ENCODE measurements at regions not wholly inside any gene's neighbourhood (a gene's known extent, or its start where the extent isn't known, plus 50 kb on each side); places are given as distances from the start of the nearest gene placed in this dataset.
A peak's percentile ranks its signal among the peaks of the same experiment; 100 is the strongest.

DNA sequence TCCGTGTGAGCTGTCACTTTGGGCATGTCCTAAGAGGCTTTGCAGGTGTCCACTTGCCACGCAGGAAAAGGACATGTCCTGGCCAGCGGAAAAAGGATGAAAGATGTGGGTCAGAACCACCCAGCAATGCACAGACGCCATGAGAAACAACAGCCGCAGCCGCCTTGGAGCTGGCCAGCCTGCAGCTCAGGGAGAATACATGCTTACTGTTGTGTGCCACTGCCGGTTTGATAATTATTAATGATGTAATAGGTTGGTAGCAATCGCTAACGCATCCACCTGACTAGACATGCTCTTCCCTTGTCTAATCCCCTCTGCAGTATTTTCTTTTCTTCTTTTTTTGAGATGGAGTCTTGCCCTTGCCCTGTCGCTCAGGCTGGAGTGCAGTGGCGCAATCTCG, 221.7 kb downstream of the HAUS1 start:
- no peak for DNase-seq

DNA sequence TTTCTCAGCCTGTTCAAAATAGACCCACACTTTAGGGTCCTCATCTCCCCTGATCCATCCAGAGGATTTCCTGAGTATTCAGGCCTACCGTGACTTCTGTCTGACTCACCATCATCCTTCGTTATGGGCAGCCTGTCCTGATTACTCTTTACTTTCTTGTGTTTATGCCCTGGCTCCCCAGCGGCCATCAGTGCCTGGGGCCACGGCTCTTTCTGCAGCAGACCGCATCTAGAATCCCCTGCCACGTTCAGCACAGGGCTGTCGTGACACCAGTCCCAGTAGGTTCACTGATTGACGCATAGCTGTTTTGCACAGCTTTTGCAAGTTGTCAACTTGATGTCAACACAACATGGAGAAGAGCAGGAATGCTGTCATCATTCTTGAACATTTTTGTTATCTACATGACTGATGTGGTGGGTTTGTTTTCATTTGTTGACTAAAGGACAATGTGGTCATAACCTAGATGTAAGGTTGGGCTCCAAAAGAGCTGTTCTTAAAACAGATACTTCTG, 225.6 kb downstream of the HAUS1 start:
- DNase-seq = no peak

DNA sequence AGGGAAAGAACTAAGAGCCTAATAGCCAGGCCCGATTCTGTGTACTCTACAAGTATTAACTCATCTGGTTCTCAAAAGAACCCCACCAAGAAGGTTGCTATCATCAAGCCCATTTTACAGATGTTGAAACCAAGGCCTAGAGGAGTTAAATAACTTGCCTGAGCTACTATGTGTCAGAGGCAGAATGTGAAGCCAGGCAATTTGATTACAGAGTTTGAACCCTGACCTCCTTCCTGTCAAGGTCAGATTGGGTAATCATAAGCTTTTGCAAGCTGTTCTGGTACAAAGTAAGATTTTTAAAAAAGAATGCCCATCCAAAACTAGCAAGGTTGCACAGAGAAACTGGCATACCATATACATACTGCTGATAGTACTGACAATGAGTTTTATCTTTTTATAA, 227.1 kb downstream of the HAUS1 start:
- no peak for DNase-seq

DNA sequence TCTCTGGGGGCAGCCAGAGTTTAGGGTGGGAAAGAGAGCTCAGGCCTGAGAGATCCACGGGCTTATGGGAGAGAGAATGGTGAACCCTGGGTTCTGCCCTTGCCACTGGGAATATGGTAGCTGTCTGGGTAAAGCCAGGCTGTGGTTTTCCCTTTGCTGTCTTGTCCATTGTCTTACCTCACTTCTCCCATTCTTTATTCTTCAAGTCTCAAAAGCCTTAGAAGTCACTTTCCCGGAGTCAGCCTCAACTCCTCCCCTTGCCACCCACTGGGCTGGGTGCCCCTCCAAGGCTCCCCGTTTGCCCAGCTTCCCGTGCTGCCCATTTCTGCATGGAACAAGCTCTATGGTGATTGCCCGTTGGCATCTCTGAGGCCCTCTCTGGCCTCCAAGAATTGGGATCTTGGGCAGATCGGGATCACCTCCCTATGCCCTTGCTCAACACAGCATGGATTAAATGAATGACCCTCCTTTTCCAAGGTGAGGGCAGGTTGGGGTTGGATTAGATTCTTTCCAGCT, 228.2 kb downstream of the HAUS1 start:
- no peak for DNase-seq

DNA sequence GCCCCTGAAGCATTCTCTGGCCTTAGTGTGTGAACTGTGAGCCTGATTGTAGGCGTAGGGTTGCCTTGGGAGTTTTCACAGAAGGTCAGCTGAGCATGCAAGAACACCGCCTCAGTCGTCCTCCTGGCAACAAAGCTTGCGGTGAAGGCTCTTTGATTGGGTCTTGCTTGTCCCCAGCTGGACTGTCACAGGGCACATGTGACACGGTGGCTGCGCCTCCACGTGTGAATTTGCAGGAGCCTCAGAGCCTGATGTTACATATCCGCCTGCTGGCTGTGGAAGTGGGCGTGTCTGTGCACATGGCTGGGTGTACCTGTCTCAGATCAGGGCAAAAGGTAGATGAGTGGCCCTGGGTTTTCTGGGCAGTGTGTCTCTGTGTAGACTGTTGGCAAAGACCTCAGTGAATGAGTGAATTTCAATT, 228.7 kb downstream of the HAUS1 start:
- no peak for DNase-seq

DNA sequence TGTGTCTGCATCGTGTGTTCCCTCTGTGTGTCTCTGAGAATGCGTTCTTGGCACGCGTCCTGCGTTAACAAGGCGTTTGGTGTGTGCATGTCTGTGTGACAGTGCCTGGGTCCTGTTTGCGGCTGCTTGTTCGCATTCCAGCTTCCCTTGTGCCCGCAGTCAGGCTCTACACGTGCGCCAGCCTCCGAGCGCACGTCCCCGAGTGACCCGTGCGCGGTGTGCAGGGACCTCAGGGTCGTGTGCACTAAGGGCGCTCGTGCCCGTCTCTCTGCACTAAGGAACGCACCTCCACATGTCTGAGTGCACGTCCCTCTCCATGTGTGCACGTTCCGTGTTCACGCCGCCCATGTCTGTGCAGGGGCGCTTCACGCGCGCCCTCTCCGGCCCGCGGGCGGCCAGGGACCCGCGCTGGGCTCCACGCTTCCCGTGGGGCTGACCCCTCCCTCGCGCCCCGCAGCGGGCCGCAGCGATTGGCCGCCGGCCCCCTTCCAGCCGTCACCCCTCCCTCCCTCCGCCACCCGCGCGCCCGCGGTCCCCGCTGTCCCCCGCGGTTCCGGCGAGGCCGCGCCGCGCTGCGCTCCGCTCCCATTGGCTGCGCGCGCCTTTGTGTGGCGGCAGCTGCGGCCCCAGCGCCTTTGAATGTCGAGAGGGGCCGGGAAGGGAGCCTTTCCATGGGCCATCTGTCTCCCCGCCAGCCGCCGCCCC, 229.4 kb downstream of the HAUS1 start:
- peak; percentile 26 for DNase-seq

DNA sequence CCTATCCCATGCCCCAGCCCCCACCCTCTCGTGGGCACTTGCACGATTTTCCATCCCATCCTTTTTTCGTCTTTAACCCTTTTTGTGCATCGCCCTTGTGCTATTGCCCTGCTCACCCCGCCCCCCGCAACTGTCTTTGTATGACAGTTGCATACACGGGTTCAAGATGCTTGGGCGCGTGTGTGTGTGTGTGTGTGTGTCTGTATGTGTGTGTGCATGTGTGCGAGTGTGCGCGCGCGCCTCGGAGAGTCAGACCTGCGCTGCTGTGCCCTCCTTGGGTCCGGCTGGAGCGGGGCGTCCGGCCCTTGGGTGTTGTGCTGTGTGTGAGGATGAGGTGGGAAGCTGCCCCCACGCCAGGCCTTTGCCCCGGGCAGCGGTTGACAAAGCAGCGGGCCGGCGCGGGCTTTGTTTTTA, 230.7 kb downstream of the HAUS1 start:
- no peak for DNase-seq

DNA sequence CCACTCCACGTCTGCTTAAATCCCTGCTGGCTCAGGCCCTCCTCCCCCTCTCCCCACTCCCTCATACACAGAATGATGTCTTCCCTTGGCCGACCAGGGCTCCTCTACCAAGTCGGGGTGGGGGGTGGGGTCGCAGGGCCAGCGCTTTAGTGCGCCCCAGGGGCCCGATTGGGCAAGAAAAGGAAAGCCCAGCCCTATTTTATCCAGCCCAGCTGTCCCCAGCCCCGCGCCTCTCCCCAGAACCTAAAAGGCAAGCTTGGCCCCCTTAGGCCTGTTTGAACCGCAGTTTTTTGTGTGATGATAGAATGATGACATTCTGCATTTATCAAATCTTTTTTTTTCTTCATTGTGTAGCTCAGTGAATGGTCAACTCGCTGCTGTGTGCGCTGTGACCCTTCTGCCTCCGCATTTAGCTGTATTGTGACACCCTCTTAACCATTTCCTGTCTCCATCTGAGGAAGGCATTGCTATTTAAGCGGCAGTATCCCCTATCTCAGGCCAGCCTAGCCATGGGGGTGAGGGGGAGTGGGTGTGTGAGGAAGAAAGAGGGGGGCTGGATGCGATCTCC, 231.4 kb downstream of the HAUS1 start:
- DNase-seq = no peak

DNA sequence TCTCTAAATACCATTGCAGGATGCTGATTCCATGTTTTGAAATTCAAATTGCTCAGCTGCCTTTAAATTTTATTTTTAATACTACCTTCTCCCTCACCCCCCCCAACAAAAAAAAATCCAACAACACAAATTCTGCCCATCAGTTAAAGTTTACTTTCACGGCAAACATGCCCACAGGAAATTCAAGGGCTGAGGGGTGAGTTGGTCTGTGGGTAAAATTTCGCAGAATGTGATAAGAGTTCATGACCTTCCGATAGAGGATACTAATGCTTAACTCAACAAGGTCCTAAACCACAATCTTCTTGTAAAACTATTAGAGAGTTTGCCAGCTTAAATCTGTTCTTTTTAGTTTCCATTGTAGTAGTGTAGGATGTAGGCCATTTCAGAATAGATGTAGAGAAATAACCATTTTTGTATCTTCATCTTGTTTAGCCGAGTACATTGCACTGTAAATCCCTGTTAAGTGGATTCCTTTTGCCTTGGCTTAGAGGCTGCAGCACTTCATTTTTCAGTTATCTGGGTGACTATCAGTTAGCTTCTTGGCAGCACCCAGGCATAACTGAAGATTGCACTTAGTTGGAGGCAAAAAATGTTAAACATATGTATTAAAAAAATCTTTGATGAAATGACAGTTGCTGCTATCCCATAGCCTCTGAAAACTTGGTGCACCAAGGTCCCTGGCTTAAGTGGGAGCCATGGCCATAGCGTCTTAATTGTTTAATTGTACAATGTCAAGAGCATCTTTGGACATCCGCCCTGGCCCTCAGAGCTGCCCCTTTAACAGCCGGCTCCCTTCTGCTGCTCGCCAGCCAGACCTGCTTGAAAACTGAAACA, 232.3 kb downstream of the HAUS1 start:
- DNase-seq = no peak

DNA sequence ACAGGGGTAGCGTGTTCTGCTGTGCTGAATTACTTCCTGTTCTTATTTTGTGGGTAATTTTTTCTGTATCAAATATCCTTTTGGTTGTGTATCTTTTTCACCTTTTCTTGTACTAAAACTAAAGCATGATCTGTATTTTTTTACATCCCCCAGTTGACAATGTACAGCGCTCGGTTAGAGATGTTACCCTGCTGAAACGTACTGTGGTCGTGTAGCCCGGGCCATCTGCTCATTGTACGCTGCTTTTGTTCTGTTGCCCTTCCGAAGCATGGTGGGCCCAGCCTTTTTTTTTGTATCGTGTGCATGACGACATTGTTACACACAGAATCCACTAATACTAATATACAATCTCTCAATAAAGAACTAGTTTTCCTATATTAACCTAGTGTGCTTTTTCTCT, 233.1 kb downstream of the HAUS1 start:
- DNase-seq = peak; percentile 15

DNA sequence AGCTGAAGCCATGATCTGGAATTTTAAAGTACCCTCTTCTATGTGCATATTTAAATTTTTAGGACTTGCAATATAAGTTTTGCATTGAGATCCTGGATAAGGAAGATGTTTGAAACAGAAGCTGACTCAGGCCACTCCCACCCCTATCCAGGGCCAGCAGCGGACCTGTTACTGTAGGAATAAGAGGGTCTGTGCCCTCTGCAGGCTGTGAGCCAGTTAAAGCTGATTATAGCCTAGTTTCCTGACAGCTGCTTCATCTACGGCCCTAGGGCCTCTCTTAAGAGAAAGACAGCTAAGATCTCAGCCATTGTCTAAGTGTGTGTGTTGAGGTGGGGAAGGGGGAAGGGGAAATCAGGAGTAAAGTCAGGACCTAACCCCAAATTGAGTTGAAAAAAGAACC, 234.0 kb downstream of the HAUS1 start:
- DNase-seq = no peak

DNA sequence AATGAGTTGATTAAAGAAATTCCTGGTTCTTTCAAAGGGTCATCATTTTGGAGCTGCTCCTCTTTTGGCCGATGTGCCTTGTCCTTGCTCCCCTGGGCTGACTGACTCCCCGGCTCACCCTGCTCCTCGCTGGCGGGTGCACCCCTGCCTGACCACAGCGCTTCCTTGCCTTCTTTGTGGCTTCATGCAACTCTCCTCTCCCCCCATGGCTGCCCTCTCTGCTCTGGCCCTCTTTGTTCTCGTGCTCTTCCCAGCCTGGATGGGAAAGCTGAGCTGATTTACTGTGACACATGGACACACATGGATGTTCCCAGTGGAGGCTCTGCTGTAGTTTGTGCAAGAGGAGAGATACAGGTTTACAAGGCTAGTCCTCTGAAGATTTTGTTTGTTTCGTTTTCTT, 234.6 kb downstream of the HAUS1 start:
- no peak for DNase-seq

DNA sequence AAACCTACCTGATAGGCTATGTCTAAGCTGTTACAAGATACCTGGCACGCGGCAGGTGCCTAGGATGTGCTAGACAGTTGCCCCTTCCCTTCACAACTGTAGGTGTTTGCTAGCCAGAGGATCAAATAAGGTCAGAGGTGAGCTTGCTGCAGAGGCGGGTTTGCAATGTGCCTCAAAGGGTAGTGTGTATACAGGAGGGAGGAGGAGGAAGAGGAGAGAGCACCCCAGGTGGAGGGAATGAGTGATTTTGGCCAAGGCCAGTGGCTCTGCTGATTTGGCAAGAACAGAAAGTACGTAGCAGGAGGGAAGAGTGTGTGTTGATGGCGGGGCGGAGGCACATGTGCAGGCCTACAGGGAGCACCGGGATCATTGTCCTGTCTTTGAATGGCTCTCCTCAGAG, 236.5 kb downstream of the HAUS1 start:
- no peak for DNase-seq

DNA sequence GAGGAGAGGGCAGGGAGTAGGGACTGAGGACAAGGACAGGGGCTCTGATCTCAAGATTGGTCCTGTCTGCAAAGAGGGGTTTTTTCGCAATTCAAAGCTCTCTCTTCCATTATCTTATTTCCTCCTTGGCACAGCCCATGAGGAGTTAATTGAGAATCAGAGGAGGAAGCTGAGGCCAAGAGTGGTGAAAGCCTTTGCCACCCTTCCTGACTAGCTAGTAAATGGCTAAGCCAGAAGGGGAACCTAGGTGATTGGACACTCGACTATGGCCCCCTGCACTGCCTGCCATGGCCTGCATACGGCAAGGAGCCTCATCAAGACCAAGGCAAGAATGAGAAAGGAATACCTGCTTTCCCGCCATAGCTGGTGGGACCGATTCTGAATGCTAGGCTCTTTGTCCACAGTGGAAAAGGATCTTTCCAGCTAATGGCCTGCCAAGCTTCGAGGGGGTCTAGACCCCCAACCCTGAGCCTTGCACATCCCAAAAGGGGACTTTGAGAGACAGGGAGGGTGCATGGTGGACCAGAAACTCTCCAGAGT, 237.9 kb downstream of the HAUS1 start:
- DNase-seq = no peak

DNA sequence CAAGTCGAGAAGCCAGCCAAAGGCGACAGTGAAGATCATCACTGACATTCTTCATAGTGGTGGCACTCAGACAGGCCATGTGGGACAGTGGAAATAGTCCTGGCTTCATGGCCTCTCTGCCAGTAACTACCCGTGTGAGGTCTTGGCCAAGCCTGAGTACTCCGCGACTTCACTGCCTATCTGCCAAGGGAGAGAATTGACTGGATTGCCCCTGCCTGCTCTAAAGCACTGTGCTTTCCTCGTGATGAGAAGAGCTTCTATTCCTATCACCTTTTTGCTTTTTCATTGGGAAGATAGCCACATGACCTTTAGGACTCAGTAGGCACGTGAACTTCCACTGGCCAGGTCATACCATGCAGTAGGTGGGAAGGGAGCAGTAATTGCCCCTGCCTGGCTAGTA, 239.3 kb downstream of the HAUS1 start:
- DNase-seq = no peak

DNA sequence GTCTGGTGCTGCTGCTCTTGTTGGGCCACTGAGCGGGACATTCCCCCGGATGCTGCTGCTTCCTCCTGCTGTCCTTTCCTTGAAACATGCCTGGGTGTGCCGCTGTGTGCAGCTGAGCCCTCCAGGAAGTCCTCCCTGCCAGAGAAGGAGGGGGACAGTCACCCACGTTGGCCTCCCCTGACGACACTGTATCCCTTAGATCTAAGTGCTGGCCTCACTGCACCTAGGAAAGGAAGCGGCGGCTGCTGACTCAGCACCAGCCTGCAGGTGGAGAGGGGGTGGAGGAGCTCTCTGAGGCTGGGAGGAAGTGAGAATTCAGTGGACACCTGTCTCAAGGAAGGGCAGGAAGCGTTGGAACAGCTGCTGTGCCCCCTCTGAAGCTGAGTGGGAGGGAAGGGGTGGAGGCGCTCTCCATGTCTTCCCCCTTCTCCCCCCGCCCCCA, 239.8 kb downstream of the HAUS1 start:
- no peak for DNase-seq

DNA sequence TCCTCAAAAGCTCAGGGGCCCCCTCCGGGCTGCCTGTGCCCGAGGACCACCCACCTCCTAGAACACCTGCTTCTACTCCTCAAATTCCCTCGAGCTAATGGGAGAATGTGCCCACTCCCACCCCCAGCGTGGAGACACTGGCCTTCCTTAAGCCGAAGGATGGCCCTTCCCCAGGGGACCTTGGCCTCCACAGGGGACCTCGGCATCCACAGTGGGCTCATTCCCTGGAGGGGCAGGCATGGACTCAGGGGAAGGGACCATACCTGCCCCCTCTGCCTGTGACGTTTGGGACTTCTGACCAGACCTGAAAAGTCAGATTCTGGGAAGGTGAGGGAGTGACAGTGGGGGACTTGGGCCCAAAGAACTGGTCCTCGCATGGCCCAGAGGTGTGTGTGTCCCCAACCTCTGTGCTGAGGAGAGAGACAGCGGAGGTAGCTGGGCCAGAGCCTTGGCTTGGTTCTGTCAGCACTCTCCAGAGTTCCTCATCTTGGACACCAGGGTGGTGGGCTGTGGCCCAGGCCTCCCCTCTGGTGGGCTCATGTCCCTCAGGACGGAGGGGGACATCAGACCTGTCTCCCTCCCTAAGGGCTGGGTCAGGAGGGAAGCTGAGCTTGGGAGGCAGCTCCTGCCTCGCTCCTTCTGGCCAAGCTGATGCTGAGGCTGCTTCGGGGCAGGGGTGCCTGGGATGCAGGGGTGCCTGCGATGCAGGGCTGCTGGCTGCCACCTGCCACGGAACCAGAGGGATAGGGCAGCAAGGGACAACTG, 240.4 kb downstream of the HAUS1 start:
- DNase-seq = no peak

DNA sequence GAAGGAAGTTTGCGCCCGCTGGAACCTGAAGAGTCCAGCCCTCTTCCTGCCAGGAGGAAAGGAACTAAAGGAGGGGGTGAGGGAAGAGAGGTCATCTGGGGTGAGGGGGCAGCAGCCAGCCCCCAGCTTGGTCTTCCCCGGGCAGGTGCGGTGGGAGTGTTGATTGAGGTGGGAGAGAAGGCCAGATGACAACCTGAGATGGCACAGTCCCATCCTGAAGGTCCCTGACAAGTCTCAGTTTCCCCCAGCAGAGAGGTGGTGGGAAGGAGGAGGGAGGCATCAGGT, 240.9 kb downstream of the HAUS1 start:
- no peak for DNase-seq

DNA sequence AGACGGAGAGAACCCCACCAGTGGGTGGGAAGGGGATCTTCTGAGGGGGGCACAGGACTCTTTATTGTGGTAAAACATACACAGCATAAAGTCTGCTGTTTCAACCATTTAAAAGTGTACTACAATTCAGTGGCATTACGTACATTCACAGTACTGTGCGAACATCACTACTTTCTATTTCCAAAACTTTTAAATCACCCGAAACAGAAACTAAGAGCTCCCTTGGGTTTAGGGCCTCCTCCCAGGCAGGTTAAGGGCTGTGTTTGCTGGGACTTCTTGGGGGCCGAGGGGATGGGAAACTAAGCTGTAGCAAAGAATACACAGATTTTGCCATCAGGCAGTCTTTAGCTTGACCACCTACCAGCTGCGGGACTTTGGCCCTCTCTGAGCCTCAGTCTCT, 242.0 kb downstream of the HAUS1 start:
- DNase-seq = no peak

DNA sequence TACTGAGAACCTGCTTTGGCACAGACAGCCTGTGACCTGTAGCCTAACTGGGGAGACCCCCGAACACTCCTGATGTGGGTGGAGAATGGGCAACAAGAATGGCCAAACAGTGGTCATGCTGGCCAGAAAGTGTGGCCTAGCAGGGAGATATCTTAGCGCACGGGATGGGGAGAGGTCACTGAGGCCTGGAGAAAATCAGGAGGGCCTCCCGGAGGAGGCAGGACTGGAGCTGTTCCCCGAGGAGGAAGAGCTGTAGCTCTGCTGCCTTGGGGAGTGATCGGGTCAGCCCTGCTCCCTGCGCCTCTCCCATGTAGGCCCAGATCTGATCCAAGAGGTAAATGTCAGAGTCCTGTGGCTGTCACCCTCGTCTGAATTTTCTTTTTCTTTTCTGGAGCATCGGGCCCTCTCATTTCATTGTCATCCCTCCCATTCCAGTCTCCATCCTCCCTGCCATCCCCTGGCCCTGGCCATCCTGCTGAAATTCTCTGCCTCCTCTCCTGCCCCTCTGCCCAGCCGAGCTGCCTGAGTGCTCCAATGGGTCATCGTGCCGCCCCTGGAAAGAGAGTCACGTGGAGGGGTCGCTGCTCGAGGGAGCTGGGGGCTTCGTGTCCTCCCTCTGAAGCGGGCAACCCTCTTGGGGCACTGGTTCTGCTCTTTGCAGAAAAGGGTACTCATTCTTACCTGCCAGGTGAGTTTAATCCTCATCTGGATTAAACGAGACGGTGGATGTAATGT, 242.9 kb downstream of the HAUS1 start:
- no peak for DNase-seq

DNA sequence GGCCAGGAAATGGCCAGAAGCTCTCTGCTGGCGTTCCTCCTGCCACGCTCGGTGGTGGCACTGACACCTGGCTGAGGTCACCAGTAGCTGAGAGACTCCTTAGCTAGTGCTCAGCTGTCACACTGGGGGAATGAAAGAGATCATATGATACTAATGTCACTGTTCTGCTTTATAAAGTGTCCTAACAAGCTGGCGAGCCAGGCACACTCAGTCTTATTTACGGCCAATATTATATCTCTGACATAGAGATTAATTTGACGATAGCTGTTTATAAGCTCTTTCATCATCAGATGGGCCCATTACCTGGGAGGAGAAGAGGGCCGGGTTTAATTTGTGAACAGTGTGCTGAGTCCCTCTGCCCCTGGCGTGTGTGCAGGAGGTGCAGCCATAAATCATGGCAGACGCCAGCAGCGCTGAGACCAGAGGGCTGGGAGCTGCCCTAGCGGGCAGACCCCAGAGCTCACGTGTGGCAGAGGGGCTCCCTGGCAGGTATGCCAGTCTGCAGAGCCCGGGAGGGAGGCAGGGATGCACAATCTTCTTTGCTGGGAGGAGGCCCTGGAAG, 246.5 kb downstream of the HAUS1 start:
- no peak for DNase-seq

Measured in NCI-H446 treated with DMSO at 0.1 percent for 48 hours (cell line).